Endothelial cell of umbilical vein (primary cell): ENCODE measurements at regions not wholly inside any gene's neighbourhood (a gene's known extent, or its start where the extent isn't known, plus 50 kb on each side); places are given as distances from the start of the nearest gene placed in this dataset.

Experiments
- BruUV-seq: library from RNA; stranded (reverse); fragments of 400-500 nt; replicated peaks from 2 replicates; lab custom pipeline; 2021; lab: Mats Ljungman, UMichigan
- CTCF ChIA-PET: fragments of 300-600, 350-600 bp; sonication (Branson Sonifier 250); formaldehyde crosslinking; loops from one replicate; lab custom pipeline; 2021; ENCODE audit warnings: antibody characterized with exemption, inconsistent platforms; lab: Charles Lee
- POLR2A ChIA-PET: fragments of 300-600, 350-600 bp; sonication (Branson Sonifier 250); formaldehyde crosslinking; loops from one replicate; lab custom pipeline; 2021; ENCODE audit warnings: antibody characterized with exemption, inconsistent platforms; lab: Charles Lee
- DNase-seq: peaks from one replicate; pipeline ENCODE4 v3.0.0-alpha.2; 2011; ENCODE audit warnings: low read depth, low spot score
- FAIRE-seq: peaks from 2 replicates; lab custom pipeline; 2011; peaks lifted over from hg19 to GRCh38; lab: Jason Lieb, UNC
- H2AFZ ChIP-seq: 2 replicates; pipeline ENCODE4 v1.6.0; 2012; ENCODE audit warnings: low read depth, low read length, control low read depth, inconsistent platforms
- H3K27ac ChIP-seq: 2 replicates; pipeline ENCODE4 v1.5.1; 2011; ENCODE audit warnings: low read depth, mild to moderate bottlenecking, control low read depth, low read length, moderate library complexity; ENCODE audit not compliant: insufficient read depth
- H3K27me3 ChIP-seq, 2 experiments: 2 replicates each; pipeline versions ENCODE4 v1.6.0 to v1.6.1; 2011; ENCODE audit warnings: low read length in 2 of 2, mixed read lengths in 1 of 2; ENCODE audit not compliant: control insufficient read depth in 2 of 2, insufficient read depth in 2 of 2
- H3K36me3 ChIP-seq, 2 experiments: 2 replicates in 1 of 2; 3 replicates in 1 of 2; pipeline ENCODE4 v1.5.1; 2011; ENCODE audit warnings: low read length in 2 of 2, mild to moderate bottlenecking in 1 of 2, moderate library complexity in 1 of 2; ENCODE audit not compliant: control insufficient read depth in 2 of 2, insufficient read depth in 2 of 2; ENCODE audit errors: extremely low read depth in 1 of 2
- H3K4me1 ChIP-seq: 3 replicates; pipeline ENCODE4 v1.5.1; 2011; ENCODE audit warnings: mild to moderate bottlenecking, low read length; ENCODE audit not compliant: control insufficient read depth, insufficient read depth; ENCODE audit errors: extremely low read depth
- H3K4me2 ChIP-seq: 2 replicates; pipeline ENCODE4 v1.6.1; 2011; ENCODE audit warnings: low read length, control low read depth, mixed read lengths; ENCODE audit not compliant: insufficient read depth
- H3K4me3 ChIP-seq, 3 experiments: fragments of 200-600 bp in 1 of 3; sonication (generic), shearing (Covaris generic) in 1 of 3; replicated peaks in 1 of 3; 2 replicates each; pipeline ENCODE4 v1.5.1; 2011 to 2016; ENCODE audit warnings: control low read depth in 3 of 3, low read length in 3 of 3, mild to moderate bottlenecking in 2 of 3, inconsistent platforms in 1 of 3, low read depth in 1 of 3, moderate library complexity in 1 of 3; ENCODE audit not compliant: insufficient read depth in 1 of 3
- H3K79me2 ChIP-seq: 2 replicates; pipeline ENCODE4 v1.6.0; 2012; ENCODE audit warnings: low read length, inconsistent platforms; ENCODE audit not compliant: control insufficient read depth, insufficient read depth
- H3K9ac ChIP-seq: replicated peaks from 2 replicates; pipeline ENCODE3; 2011; ENCODE audit warnings: low read length, control low read depth; ENCODE audit not compliant: insufficient read depth; ENCODE audit errors: extremely low read depth
- H3K9me1 ChIP-seq: replicated peaks from 3 replicates; pipeline ENCODE4 v1.6.0; 2011; ENCODE audit warnings: mild to moderate bottlenecking, low read length; ENCODE audit not compliant: control insufficient read depth, insufficient read depth; ENCODE audit errors: extremely low read depth
- H3K9me3 ChIP-seq: replicated peaks from 2 replicates; pipeline ENCODE4 v1.5.1; 2012; ENCODE audit warnings: low read length, inconsistent platforms; ENCODE audit not compliant: control insufficient read depth, insufficient read depth
- H4K20me1 ChIP-seq: replicated peaks from 2 replicates; pipeline ENCODE3; 2011; ENCODE audit warnings: mild to moderate bottlenecking, low read length; ENCODE audit not compliant: control insufficient read depth, insufficient read depth; ENCODE audit errors: extremely low read depth
- CTCF ChIP-seq, 2 donors: IDR thresholded peaks; 1 replicate in 1 of 2; 2 replicates in 1 of 2; pipeline ENCODE4 v1.5.1; 2011; ENCODE audit warnings: low read length in 2 of 2, mild to moderate bottlenecking in 2 of 2, moderate library complexity in 2 of 2, control low read depth in 1 of 2, inconsistent platforms in 1 of 2, low read depth in 1 of 2; ENCODE audit not compliant: insufficient read depth in 1 of 2; ENCODE audit errors: extremely low read depth in 1 of 2
- EZH2 ChIP-seq: IDR thresholded peaks from 2 replicates; pipeline ENCODE4 v1.6.1; 2012; ENCODE audit warnings: borderline replicate concordance, low read depth, mild to moderate bottlenecking, moderate library complexity, low read length, inconsistent platforms; ENCODE audit not compliant: severe bottlenecking
- FOS ChIP-seq: IDR thresholded peaks from 2 replicates; pipeline ENCODE4 v1.6.1; 2011; ENCODE audit warnings: mild to moderate bottlenecking, low read length, moderate library complexity, borderline replicate concordance; ENCODE audit not compliant: insufficient read depth
- GATA2 ChIP-seq: IDR thresholded peaks from 2 replicates; pipeline ENCODE4 v1.7.0; 2011; ENCODE audit warnings: low read depth, mild to moderate bottlenecking, moderate library complexity, mixed read lengths, low read length; ENCODE audit not compliant: insufficient read length, insufficient read depth
- JUN ChIP-seq: IDR thresholded peaks from 2 replicates; pipeline ENCODE4 v1.6.1; 2011; ENCODE audit warnings: borderline replicate concordance, low read depth; ENCODE audit not compliant: insufficient read length, insufficient read depth
- MAX ChIP-seq: IDR thresholded peaks from 2 replicates; pipeline ENCODE4 v1.6.1; 2011; ENCODE audit not compliant: insufficient read depth, insufficient read length
- MYC ChIP-seq: IDR thresholded peaks from one replicate; pipeline ENCODE4 v1.6.1; 2011; ENCODE audit warnings: mild to moderate bottlenecking, low read depth, low read length
- POLR2A ChIP-seq: IDR thresholded peaks from 2 replicates; pipeline ENCODE4 v1.6.1; 2012; ENCODE audit warnings: low read depth, mild to moderate bottlenecking, control low read depth, low read length
- POLR2AphosphoS5 ChIP-seq: IDR thresholded peaks from 2 replicates; pipeline ENCODE4 v1.6.1; 2012; ENCODE audit warnings: low read depth, mild to moderate bottlenecking, control low read depth, low read length, moderate library complexity; ENCODE audit not compliant: insufficient read depth
- dilution Hi-C: fragments of 300-500 bp; cut with MboI; formaldehyde crosslinking; loops from one replicate; pipeline ENCODE4 v1.15.0; 2019; ENCODE audit warnings: low sequenced_read_pairs; ENCODE audit not compliant: extremely low pct_ligation_motif_present
- intact Hi-C: fragments of 100-400 bp; cut with micrococcal nuclease; formaldehyde crosslinking; loops from one replicate; pipeline ENCODE4 v1.10.0; 2022

DNA sequence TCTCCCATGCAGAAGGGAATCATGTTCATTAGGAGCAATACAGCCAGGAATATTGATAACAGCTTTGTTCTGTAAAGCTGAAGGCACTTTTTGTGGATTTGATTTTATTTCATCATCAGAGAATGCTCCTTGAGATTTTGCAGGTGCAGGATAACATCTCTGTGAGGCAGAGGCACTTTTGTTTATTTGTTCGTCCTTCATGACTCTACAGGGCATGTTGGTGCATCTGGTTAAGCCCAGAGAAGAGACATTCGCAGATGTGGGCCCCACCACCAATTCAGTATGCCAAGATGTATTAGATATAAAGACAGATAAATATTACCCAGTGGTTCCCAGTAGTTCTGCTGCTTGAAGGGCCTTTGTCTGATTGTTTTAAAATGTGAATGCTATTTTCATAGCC, 368.1 kb upstream of the SEMA6D start:
- no peaks in the 10 kb centered on the region for H3K36me3 ChIP-seq
- H3K27ac ChIP-seq: no peak overlapping the region
- H3K9ac ChIP-seq: no peak overlapping the region
- CTCF ChIA-PET: no interaction called here
- no peak overlapping the region for H3K4me2 ChIP-seq
- H4K20me1 ChIP-seq: no peaks in the 10 kb centered on the region
- TF ChIP-seq JUN (no peak), MAX (no peak), POLR2AphosphoS5 (no peak), EZH2 (no peak), FOS (no peak), POLR2A (no peak), GATA2 (no peak), CTCF (IDR thresholded peaks at IDR 0.05; ENCODE audit: extremely low read depth in 1 of 2, insufficient read depth in 1 of 2, low read depth in 1 of 2, low read length in 2 of 2) (no peak), MYC (no peak)
- BruUV-seq: no TSS peak
- no peaks in the 10 kb centered on the region for H3K9me1 ChIP-seq
- POLR2A ChIA-PET: no interaction called here
- no peaks in the 10 kb centered on the region for H3K9me3 ChIP-seq
- dilution Hi-C loops: no loop called here
- no peaks in the 10 kb centered on the region for H3K27me3 ChIP-seq
- intact Hi-C loops: loop anchor here (1.0 kb wide), 1 partner anchor 49 kb away; no protein-coding TSS in a partner anchor
- DNase-seq (no peak), FAIRE-seq (no peak)
- H2AFZ ChIP-seq: no peak overlapping the region
- no peak overlapping the region for H3K4me3 ChIP-seq
- H3K4me1 ChIP-seq: peaks cover 14% of the 10 kb centered on the region
- H3K79me2 ChIP-seq: no peaks in the 10 kb centered on the region
